Osteoblast (primary cell): ENCODE measurements at regions not wholly inside any gene's neighbourhood (a gene's known extent, or its start where the extent isn't known, plus 50 kb on each side); places are given as distances from the start of the nearest gene placed in this dataset.
A peak's percentile ranks its signal among the peaks of the same experiment; 100 is the strongest.

Source experiments
- DNase-seq: peaks from one replicate; pipeline ENCODE4 v3.0.0; 2011; ENCODE audit warnings: low spot score, mixed read lengths; ENCODE audit not compliant: insufficient read length; ENCODE audit errors: missing footprints
- H2AFZ ChIP-seq: 2 replicates; pipeline ENCODE4 v1.6.0; 2011; ENCODE audit warnings: mild to moderate bottlenecking, low read length
- H3K27ac ChIP-seq: 2 replicates; pipeline ENCODE4 v1.5.1; 2011; ENCODE audit warnings: mild to moderate bottlenecking, low read depth, low read length, moderate library complexity
- H3K27me3 ChIP-seq: 2 replicates; pipeline ENCODE4 v1.6.0; 2012; ENCODE audit warnings: mild to moderate bottlenecking, control low read depth, inconsistent platforms, low read length, moderate library complexity; ENCODE audit not compliant: insufficient read depth
- H3K36me3 ChIP-seq: 2 replicates; pipeline ENCODE4 v1.5.1; 2011; ENCODE audit warnings: mild to moderate bottlenecking, low read length, control low read depth, moderate library complexity; ENCODE audit not compliant: insufficient read depth
- H3K4me1 ChIP-seq: 2 replicates; pipeline ENCODE4 v1.5.1; 2011; ENCODE audit warnings: mild to moderate bottlenecking, low read length, control low read depth, moderate library complexity; ENCODE audit not compliant: insufficient read depth
- H3K4me2 ChIP-seq: 2 replicates; pipeline ENCODE4 v1.6.0; 2011; ENCODE audit warnings: mild to moderate bottlenecking, low read length; ENCODE audit not compliant: insufficient read depth
- H3K4me3 ChIP-seq: fragments of 200-600 bp; sonication (generic); 3 replicates; pipeline ENCODE4 v1.5.1; 2012; ENCODE audit warnings: mild to moderate bottlenecking, low read length, inconsistent platforms; ENCODE audit not compliant: insufficient read depth
- H3K79me2 ChIP-seq: 2 replicates; pipeline ENCODE4 v1.6.0; 2012; ENCODE audit warnings: mild to moderate bottlenecking, low read length, control low read depth, inconsistent platforms; ENCODE audit not compliant: insufficient read depth
- H3K9me3 ChIP-seq: 2 replicates; pipeline ENCODE4 v1.5.1; 2011; ENCODE audit warnings: low read depth, low read length, control low read depth
- H4K20me1 ChIP-seq: 2 replicates; pipeline ENCODE4 v1.6.0; 2012; ENCODE audit warnings: mild to moderate bottlenecking, low read length, control low read depth; ENCODE audit not compliant: insufficient read depth
- TF ChIP-seq, protein P1 (sequence below): IDR thresholded peaks from 2 replicates; pipeline ENCODE4 v1.5.1; 2011; ENCODE audit warnings: mild to moderate bottlenecking, low read depth, low read length, moderate library complexity; ENCODE audit errors: extremely low read depth

DNA sequence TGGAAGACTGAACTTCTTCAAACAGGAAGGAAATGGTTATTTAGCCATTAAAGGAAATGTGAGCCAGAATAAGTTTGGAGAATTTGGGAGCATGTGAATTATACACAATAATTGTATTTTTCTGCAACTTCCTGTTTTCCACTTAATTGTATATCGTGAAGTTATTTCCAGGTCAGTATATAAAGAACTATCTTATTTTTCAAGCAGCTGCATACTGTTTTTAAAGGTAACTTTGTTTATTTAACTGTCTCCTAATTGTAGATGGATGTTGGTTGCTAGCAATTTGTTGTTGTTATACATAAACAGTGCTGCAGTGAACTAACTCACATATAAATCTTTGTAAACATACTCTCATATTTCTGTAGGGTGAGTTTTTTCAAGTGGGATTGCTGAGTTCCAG lies 180.3 kb downstream of the HLX start:
- TF ChIP-seq, protein P1, sequence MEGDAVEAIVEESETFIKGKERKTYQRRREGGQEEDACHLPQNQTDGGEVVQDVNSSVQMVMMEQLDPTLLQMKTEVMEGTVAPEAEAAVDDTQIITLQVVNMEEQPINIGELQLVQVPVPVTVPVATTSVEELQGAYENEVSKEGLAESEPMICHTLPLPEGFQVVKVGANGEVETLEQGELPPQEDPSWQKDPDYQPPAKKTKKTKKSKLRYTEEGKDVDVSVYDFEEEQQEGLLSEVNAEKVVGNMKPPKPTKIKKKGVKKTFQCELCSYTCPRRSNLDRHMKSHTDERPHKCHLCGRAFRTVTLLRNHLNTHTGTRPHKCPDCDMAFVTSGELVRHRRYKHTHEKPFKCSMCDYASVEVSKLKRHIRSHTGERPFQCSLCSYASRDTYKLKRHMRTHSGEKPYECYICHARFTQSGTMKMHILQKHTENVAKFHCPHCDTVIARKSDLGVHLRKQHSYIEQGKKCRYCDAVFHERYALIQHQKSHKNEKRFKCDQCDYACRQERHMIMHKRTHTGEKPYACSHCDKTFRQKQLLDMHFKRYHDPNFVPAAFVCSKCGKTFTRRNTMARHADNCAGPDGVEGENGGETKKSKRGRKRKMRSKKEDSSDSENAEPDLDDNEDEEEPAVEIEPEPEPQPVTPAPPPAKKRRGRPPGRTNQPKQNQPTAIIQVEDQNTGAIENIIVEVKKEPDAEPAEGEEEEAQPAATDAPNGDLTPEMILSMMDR = no peak
- Histone ChIP-seq H3K9me3 (no peaks in the 10 kb centered on the region), H3K4me3 (no peak overlapping the region), H3K4me2 (no peak overlapping the region), H4K20me1 (no peaks in the 10 kb centered on the region), H3K27me3 (no peaks in the 10 kb centered on the region), H3K36me3 (no peaks in the 10 kb centered on the region), H2AFZ (peak overlapping the region; percentile 31), H3K4me1 (no peaks in the 10 kb centered on the region), H3K79me2 (no peaks in the 10 kb centered on the region), H3K27ac (no peak overlapping the region)
- DNase-seq = no peak

DNA sequence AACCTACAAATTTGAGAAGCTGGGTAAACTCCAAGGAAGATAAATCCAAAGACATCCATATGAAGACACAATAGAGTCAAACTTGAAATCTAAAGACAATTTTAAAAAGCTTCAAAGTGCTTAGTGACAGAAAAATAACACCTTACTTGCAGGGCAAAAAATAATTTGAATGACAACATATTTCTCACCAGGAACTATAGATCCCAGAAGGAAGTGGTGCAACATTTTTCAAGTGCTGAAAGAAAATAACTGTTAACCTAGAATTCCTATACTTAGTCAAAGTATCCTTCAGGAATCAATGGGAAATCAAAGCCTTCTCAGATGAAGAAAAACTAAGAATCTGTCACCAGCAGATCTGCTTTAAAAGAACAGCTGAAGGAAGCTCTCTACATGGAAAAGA lies 184.4 kb downstream of the HLX start:
- H3K4me3 ChIP-seq = no peak overlapping the region
- no peak overlapping the region for H3K27ac ChIP-seq
- H3K79me2 ChIP-seq = no peaks in the 10 kb centered on the region
- no peaks in the 10 kb centered on the region for H3K9me3 ChIP-seq
- H4K20me1 ChIP-seq = no peaks in the 10 kb centered on the region
- H3K4me1 ChIP-seq = no peaks in the 10 kb centered on the region
- H3K36me3 ChIP-seq = no peaks in the 10 kb centered on the region
- H3K27me3 ChIP-seq = no peaks in the 10 kb centered on the region
- TF ChIP-seq, protein P1 = no peak
- no peak overlapping the region for H3K4me2 ChIP-seq
- H2AFZ ChIP-seq = no peak overlapping the region
- no peak for DNase-seq

DNA sequence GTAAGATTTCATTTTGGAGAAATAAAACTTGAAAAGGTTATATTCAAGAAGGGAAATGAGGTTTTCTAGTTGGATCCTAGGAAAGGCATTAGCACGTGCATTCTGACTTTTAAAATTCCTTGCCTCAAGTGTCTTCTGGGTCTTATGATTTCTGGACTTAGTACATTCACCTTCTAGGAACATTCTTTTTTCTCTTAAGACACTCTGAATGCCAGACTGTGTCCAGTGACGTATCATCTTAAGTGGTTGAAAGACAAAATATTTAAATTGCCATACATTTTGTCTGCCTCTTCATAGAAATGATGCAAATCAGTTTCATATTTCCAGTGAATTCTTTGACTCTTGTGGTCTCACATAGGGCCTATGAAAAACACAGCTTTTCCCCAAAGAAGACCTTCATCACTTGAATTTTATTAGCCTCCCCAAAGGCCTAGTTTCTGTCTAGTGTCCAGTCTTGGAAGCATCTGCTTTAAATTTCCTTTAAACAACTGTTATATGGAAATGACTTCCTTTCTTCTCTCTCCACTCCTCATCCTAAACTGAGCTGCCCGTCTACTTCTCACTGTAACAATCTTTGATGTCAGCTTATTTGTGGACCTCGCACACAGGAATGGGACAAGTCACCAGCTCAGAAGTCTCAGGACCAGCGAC lies 187.2 kb downstream of the HLX start:
- H3K9me3 ChIP-seq = no peaks in the 10 kb centered on the region
- TF ChIP-seq, protein P1 = no peak
- no peak overlapping the region for H3K4me2 ChIP-seq
- no peak overlapping the region for H3K27ac ChIP-seq
- no peak for DNase-seq
- H4K20me1 ChIP-seq = no peaks in the 10 kb centered on the region
- H3K27me3 ChIP-seq = no peaks in the 10 kb centered on the region
- no peak overlapping the region for H3K4me3 ChIP-seq
- no peaks in the 10 kb centered on the region for H3K4me1 ChIP-seq
- H3K36me3 ChIP-seq = no peaks in the 10 kb centered on the region
- no peaks in the 10 kb centered on the region for H3K79me2 ChIP-seq
- no peak overlapping the region for H2AFZ ChIP-seq

DNA sequence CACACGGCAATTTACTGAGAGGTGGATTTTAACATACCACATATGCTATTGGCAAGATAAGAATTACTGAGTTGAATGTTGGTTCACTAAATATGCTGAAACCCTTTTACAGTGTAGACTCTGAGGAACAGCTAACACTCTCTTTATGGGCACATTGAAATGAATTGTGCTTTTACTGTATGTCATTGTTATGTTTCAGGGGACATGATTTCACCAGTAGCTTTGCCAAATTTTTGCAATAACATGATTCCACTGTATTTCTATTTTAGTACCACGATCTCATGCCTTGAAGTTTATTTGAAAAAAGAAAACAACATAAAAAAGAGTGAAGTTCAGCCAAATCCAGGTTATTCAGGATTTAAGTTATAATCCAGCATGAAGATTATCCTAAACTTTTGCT lies 188.5 kb downstream of the HLX start:
- H4K20me1 ChIP-seq = no peaks in the 10 kb centered on the region
- H3K4me1 ChIP-seq = no peaks in the 10 kb centered on the region
- H2AFZ ChIP-seq = no peak overlapping the region
- no peaks in the 10 kb centered on the region for H3K27me3 ChIP-seq
- H3K79me2 ChIP-seq = no peaks in the 10 kb centered on the region
- H3K27ac ChIP-seq = no peak overlapping the region
- no peaks in the 10 kb centered on the region for H3K9me3 ChIP-seq
- TF ChIP-seq, protein P1 = no peak
- no peak overlapping the region for H3K4me3 ChIP-seq
- DNase-seq = no peak
- H3K4me2 ChIP-seq = no peak overlapping the region
- no peaks in the 10 kb centered on the region for H3K36me3 ChIP-seq
